GM21526 (cell line): ENCODE measurements at regions not wholly inside any gene's neighbourhood (a gene's known extent, or its start where the extent isn't known, plus 50 kb on each side); places are given as distances from the start of the nearest gene placed in this dataset.
"Not testable (repeated sequence)": the region's sequence is repeated elsewhere in the genome, so short reads cannot be mapped to it uniquely, and the experiment has no call there.

Experiments used
- ATAC-seq: cut with Tn5 transposase; IDR thresholded peaks from one replicate; pipeline ENCODE4 v1.9.1; 2021; ENCODE audit warnings: moderate library complexity; ENCODE audit not compliant: unreplicated experiment, low FRiP score

DNA sequence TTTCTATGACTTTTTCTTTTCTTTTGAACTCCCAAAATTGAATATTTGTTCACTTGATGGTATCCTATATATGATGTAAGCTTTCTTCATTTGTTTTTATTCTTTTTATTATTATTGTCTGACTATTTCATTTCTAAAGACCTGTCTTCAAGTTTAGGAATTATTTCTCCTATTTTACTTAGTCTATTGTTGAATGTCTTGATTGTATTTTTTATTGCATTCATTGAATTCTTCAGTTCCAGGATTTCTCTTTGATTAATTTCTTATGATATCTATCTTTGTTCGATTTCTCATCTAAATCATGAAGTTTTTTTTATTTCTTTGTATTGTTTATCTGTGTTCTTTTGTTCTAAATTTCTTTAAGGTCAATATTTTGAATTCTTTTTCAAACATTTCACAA is 238.8 kb downstream of the TTC6 start:
- no peak for ATAC-seq

DNA sequence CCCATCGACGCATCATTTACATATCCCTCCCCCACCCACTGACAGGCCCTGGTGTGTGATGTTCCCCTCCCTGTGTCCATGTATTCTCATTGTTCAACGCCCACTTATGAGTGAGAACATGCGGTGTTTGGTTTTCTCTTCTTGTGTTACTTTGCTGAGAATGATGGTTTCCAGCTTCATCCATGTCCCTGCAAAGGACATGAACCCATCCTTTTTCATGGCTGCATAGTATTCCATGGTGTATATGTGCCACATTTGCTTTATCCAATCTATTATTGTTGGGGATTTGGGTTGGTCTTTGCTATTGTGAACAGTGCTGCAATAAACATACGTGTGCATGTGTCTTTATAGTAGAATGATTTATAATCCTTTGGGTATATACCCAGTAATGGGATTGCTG is 243.3 kb downstream of the TTC6 start:
- ATAC-seq = not testable (repeated sequence)

- not testable (repeated sequence) for ATAC-seq
These were observed 245.6 kb downstream of the TTC6 start for GRCh38 chr14:37841039-37841438.

GRCh38 chr14:37842106-37842505 is 246.7 kb downstream of the TTC6 start:
- no peak for ATAC-seq

DNA sequence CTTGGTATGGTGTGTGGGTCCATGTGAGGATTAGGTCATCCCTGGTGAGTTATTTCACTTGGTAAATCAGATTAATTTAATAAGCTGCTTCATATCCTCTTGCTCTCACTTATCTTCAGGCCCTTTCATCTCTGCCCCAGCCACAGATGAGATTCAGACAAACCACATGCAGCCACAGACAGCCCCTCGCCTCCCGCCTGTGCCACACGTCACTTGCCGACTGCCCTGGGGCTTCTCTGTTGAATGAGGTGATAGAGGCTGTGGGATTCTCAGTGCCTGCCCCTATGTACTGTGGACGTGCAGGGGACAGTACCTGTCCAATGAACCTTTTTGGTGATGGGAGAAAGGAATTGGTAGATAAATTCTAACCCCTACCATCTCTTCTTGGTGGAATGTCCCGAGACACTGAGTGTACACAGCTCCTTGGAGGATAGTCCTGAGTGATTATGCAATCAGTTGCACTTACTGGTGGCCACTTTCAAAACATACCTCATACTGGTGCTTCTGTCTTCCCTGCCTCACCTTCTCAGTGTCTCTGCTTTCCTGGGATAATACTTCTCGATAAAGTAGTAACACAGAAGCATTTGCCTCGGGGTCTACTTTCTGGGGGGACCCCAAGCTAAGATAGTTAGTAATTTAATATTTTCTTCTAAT is 248.7 kb downstream of the TTC6 start:
- no peak for ATAC-seq

- ATAC-seq = no peak
These were observed 249.2 kb downstream of the TTC6 start for GRCh38 chr14:37844614-37845013.

- ATAC-seq = no peak
These were observed 253.7 kb downstream of the TTC6 start for GRCh38 chr14:37848985-37849621.

DNA sequence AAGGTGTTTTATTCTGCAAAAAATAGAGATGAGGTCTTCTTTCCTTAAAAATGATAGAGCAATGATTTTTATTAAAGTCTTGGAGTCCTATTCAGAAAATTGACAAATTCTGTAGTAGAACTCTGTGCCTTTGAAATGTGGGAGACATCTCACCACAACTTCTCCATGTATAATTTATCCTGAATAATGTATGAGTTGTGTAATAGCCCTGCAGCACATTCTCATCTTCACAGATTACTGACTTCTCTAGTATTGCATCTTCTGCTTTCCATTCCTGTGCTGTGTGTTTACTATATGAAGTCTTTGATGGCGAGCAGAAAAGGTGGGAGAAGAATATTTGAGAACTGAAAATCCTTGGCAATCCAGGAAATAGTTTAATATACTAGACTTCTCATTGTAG is 255.6 kb downstream of the TTC6 start:
- no peak for ATAC-seq

DNA sequence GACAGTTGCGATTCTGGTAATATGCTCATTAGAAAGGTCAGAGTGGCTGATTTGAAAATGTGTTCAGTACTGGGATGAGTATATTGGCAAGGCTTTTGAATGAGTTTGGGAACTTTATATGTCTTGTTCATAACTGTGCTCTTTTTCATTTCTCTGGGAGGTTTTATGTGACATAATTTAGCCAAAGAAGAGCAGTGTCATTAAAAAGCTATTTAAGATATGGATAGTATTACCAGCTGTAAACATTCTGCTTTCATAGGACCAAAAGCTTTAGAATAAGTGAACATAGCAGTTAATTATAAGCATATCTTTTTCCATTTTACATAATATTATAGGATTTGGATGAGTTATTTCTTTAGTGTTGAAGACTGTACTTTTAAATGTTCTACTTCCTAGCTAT is 260.4 kb downstream of the TTC6 start:
- ATAC-seq = no peak

GRCh38 chr14:37857774-37858266 is 262.4 kb downstream of the TTC6 start:
- no peak for ATAC-seq

- no peak for ATAC-seq
These were observed 263.3 kb downstream of the TTC6 start for GRCh38 chr14:37858733-37859132.

DNA sequence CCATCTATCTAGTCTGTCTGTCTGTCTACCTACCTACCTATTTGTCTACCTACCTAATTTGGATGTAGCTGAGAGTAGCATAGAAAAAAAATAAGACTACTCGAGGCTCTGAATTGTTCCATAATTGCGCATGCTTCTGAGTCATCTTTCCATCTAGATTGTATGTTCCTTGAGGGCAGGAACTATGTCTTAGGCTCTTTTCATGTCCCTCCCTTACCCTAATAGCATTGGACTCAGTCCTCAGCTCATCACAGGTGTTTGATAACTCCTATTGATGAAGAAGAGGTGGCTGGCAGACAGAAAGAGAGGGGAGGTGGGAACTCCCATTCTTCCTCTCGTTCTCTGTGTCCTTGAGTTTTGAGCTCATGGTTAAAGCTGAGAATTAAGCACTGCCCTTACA is 263.7 kb downstream of the TTC6 start:
- ATAC-seq = no peak

DNA sequence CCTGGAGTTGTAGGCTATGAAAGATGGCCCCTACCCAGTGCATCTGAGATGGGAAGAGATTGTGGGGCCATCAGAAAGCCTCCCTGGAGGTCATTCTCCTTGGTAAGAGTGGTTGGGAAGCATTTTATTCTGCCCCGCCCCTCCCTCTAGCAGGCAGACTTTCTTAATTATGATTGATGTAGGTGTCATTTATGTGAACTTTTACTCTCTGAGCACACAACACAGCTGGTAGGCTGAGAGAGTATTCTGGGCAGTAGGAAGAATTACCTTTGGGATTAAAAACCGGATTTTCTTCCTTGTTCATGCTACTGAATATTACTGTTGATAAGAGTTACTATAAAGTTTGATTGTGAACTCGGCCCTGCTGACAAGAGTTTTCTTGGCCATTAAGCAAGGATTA is 266.8 kb downstream of the TTC6 start:
- no peak for ATAC-seq

GRCh38 chr14:37864128-37864527 is 268.7 kb downstream of the TTC6 start:
- no peak for ATAC-seq

GRCh38 chr14:37864861-37865718 is 269.7 kb downstream of the TTC6 start:
- ATAC-seq = no peak

DNA sequence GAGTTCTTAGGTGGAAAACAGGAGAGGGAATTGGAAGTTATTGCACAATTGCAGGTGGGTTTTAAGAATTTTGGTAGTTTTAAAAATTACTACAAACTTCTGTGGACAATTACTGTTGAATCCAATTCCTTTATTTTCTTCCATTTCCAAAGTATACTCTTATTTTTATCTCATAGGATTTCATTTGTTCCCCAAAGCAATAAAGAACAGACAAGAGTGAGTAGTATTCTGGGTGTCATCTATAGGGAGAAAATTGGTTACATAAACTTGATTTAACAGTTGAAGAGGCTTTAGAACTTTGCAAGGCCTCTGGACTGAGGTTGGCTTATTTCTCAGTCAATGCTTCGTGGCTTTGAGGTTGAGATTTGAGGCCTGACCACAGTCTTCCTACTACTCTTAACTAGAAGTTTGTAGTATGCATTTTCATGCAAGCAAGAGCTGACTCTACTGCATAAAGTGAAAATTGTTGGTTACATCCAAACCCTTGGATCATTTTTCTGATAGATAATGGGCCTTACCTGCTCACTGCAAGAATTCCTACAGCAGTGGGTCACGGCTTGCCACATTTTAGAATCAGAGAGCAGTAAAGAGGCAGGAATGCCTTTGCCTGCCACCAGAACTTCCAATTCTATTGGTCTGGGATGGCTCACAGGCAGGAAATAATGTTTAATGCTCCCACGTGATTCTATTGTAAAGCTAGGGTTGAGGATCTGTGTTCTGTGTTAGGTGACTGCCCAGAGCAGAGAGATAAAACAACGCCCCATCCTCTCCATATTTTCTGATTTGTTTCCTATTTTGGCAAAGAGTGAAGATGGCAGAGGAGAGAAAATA is 270.5 kb downstream of the TTC6 start:
- no peak for ATAC-seq

- no peak for ATAC-seq
These were observed 274.2 kb downstream of the TTC6 start for GRCh38 chr14:37869633-37870032.

DNA sequence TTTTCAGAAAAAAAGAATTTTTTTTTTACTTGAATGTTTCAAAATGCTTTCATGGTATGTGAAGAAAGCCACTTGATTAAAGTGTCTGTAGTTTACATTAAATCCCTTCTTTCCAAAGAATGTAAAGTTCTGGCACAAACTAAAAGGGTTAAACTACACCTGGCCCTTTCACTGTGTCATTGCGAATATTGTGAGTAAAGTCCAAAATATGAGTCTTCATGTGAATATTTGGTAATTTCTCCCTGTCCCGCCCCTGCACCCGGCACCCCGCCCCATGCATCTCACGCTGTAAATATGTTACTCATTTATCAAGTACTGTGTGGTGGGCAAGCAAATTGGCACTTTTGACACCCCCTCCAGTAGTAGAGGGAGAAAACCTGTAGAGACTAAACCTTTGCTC is 274.7 kb downstream of the TTC6 start:
- ATAC-seq = no peak

GRCh38 chr14:37870632-37871346 is 275.4 kb downstream of the TTC6 start:
- no peak for ATAC-seq

- ATAC-seq = not testable (repeated sequence)
These were observed 278.6 kb downstream of the TTC6 start for GRCh38 chr14:37874065-37874428.
